H9 (cell line): ENCODE measurements at regions not wholly inside any gene's neighbourhood (a gene's known extent, or its start where the extent isn't known, plus 50 kb on each side); places are given as distances from the start of the nearest gene placed in this dataset.

ENCODE experiments used
- DNase-seq: peaks from one replicate; pipeline ENCODE4 v3.0.0-alpha.2; 2017
- H2AFZ ChIP-seq: one replicate; pipeline ENCODE4 v1.6.1; 2013; ENCODE audit warnings: mild to moderate bottlenecking, low read length, control low read depth, moderate library complexity
- H2AK5ac ChIP-seq: 2 replicates; pipeline ENCODE4 v1.6.1; 2013; ENCODE audit warnings: low read length, control low read depth, mixed read lengths; ENCODE audit not compliant: insufficient read length
- H2BK120ac ChIP-seq: one replicate; pipeline ENCODE4 v1.6.1; 2013; ENCODE audit warnings: low read depth, mild to moderate bottlenecking, low read length, control low read depth, inconsistent platforms; ENCODE audit not compliant: poor library complexity, severe bottlenecking
- H2BK12ac ChIP-seq: 2 replicates; pipeline ENCODE4 v1.6.1; 2013; ENCODE audit warnings: low read length, control low read depth, mixed read lengths, low read depth; ENCODE audit not compliant: insufficient read length
- H2BK15ac ChIP-seq: 2 replicates; pipeline ENCODE4 v1.6.1; 2013; ENCODE audit warnings: low read depth, low read length, control low read depth
- H2BK20ac ChIP-seq: one replicate; pipeline ENCODE4 v1.6.1; 2013; ENCODE audit warnings: low read depth, mild to moderate bottlenecking, low read length, control low read depth, inconsistent platforms; ENCODE audit not compliant: poor library complexity, severe bottlenecking
- H2BK5ac ChIP-seq: 2 replicates; pipeline ENCODE4 v1.6.1; 2013; ENCODE audit warnings: low read length, control low read depth, mixed read lengths; ENCODE audit not compliant: insufficient read length
- H3K14ac ChIP-seq: 2 replicates; pipeline ENCODE4 v1.6.1; 2013; ENCODE audit warnings: low read length, control low read depth; ENCODE audit not compliant: insufficient read depth
- H3K18ac ChIP-seq: 2 replicates; pipeline ENCODE4 v1.6.1; 2013; ENCODE audit warnings: low read depth, mild to moderate bottlenecking, mixed read lengths, low read length, control low read depth; ENCODE audit not compliant: insufficient read length
- H3K23ac ChIP-seq: 2 replicates; pipeline ENCODE4 v1.6.1; 2013; ENCODE audit warnings: low read length, control low read depth, mixed read lengths, low read depth; ENCODE audit not compliant: insufficient read length
- H3K23me2 ChIP-seq: 2 replicates; pipeline ENCODE4 v1.6.1; 2013; ENCODE audit warnings: low read depth, mild to moderate bottlenecking, mixed read lengths, low read length, control low read depth; ENCODE audit not compliant: insufficient read length, poor library complexity, severe bottlenecking
- H3K27ac ChIP-seq: 2 replicates; pipeline ENCODE4 v1.5.1; 2013; ENCODE audit warnings: low read length, control low read depth, mixed read lengths, low read depth; ENCODE audit not compliant: insufficient read length
- H3K27me3 ChIP-seq: 2 replicates; pipeline ENCODE4 v1.6.1; 2013; ENCODE audit warnings: low read length, control low read depth, inconsistent platforms; ENCODE audit not compliant: insufficient read depth
- H3K4ac ChIP-seq: 2 replicates; pipeline ENCODE4 v1.6.1; 2013; ENCODE audit warnings: low read depth, mild to moderate bottlenecking, control low read depth, inconsistent platforms, low read length, moderate library complexity
- H3K4me1 ChIP-seq: 2 replicates; pipeline ENCODE4 v1.6.1; 2013; ENCODE audit warnings: low read length, control low read depth, inconsistent platforms; ENCODE audit not compliant: insufficient read depth
- H3K4me2 ChIP-seq: 2 replicates; pipeline ENCODE4 v1.6.1; 2013; ENCODE audit warnings: low read length, control low read depth, mixed read lengths; ENCODE audit not compliant: insufficient read length, insufficient read depth
- H3K56ac ChIP-seq: 2 replicates; pipeline ENCODE4 v1.6.1; 2013; ENCODE audit warnings: low read depth, mild to moderate bottlenecking, mixed read lengths, low read length, control low read depth; ENCODE audit not compliant: insufficient read length
- H3K79me1 ChIP-seq: 2 replicates; pipeline ENCODE4 v1.6.1; 2013; ENCODE audit warnings: low read depth, mild to moderate bottlenecking, moderate library complexity, low read length, control low read depth, inconsistent platforms; ENCODE audit not compliant: insufficient read depth, poor library complexity, severe bottlenecking
- H3K79me2 ChIP-seq: 2 replicates; pipeline ENCODE4 v1.6.1; 2013; ENCODE audit warnings: low read length, control low read depth, inconsistent platforms; ENCODE audit not compliant: insufficient read depth
- H3K9ac ChIP-seq: 2 replicates; pipeline ENCODE4 v1.6.1; 2013; ENCODE audit warnings: low read length, control low read depth, mixed read lengths; ENCODE audit not compliant: insufficient read length; ENCODE audit errors: extremely low read depth
- H3K9me3 ChIP-seq: one replicate; pipeline ENCODE4 v1.6.1; 2013; ENCODE audit warnings: low read depth, low read length, inconsistent platforms; ENCODE audit not compliant: control insufficient read depth
- H3T11ph ChIP-seq: one replicate; pipeline ENCODE4 v1.6.1; 2013; ENCODE audit warnings: mild to moderate bottlenecking, low read length, control low read depth, inconsistent platforms
- H4K20me1 ChIP-seq: one replicate; pipeline ENCODE4 v1.6.1; 2013; ENCODE audit not compliant: control insufficient read depth, insufficient read length, insufficient read depth
- H4K5ac ChIP-seq: 2 replicates; pipeline ENCODE4 v1.6.1; 2013; ENCODE audit warnings: low read depth, mild to moderate bottlenecking, mixed read lengths, low read length, control low read depth; ENCODE audit not compliant: insufficient read length
- H4K8ac ChIP-seq: replicated peaks from 2 replicates; pipeline ENCODE4 v1.6.1; 2013; ENCODE audit warnings: low read length, control low read depth, mixed read lengths, low read depth; ENCODE audit not compliant: insufficient read length
- H4K91ac ChIP-seq: 2 replicates; pipeline ENCODE4 v1.6.1; 2013; ENCODE audit warnings: low read depth, mild to moderate bottlenecking, moderate library complexity, mixed read lengths, low read length, control low read depth; ENCODE audit not compliant: insufficient read length
- H3K27ac Mint-ChIP-seq, 3 experiments: 2 replicates in 2 of 3; 3 replicates in 1 of 3; pipeline ENCODE4 v1.8.0; 2020 to 2021; ENCODE audit warnings: mixed read lengths in 3 of 3, mild to moderate bottlenecking in 1 of 3, moderate library complexity in 1 of 3
- H3K27me3 Mint-ChIP-seq: 2 replicates; pipeline ENCODE4 v1.8.0; 2021; ENCODE audit warnings: low read depth, mild to moderate bottlenecking, moderate library complexity, mixed read lengths
- H3K36me3 Mint-ChIP-seq, 3 experiments: 2 replicates in 2 of 3; 3 replicates in 1 of 3; pipeline ENCODE4 v1.8.0; 2020 to 2021; ENCODE audit warnings: low read depth in 3 of 3, mixed read lengths in 3 of 3; ENCODE audit not compliant: insufficient read depth in 1 of 3
- H3K4me1 Mint-ChIP-seq, 2 experiments: 2 replicates each; pipeline ENCODE4 v1.8.0; 2020; ENCODE audit warnings: mixed read lengths in 2 of 2
- H3K4me3 Mint-ChIP-seq, 2 experiments: 2 replicates in 1 of 2; 3 replicates in 1 of 2; pipeline ENCODE4 v1.8.0; 2020 to 2021; ENCODE audit warnings: mild to moderate bottlenecking in 2 of 2, mixed read lengths in 2 of 2, moderate library complexity in 1 of 2
- H3K9me3 Mint-ChIP-seq, 2 experiments: 2 replicates in 1 of 2; 3 replicates in 1 of 2; pipeline ENCODE4 v1.8.0; 2020; ENCODE audit warnings: mild to moderate bottlenecking in 2 of 2, mixed read lengths in 2 of 2, moderate library complexity in 1 of 2
- CTCF ChIP-seq: fragments of 200-600 bp; sonication (generic); conservative IDR thresholded peaks from 3 replicates; pipeline ENCODE4 v1.8.0; 2021; ENCODE audit warnings: antibody characterized with exemption, mild to moderate bottlenecking
- WGBS: extraction: QIAGEN DNeasy Blood & Tissue Kit; methylation state at CpG from one replicate; pipeline ENCODE4 v1.1.7; 2013; ENCODE audit warnings: missing lambda C conversion rate, low lambda C conversion rate, mixed read lengths; ENCODE audit not compliant: insufficient read length; ENCODE audit errors: extremely low coverage; 5-methylcytosine and 5-hydroxymethylcytosine counted together

- H3K27me3 Mint-ChIP-seq, result no peaks in the 10 kb centered on the region
- H3K9me3 Mint-ChIP-seq, result no peaks in the 10 kb centered on the region
- H3K36me3 Mint-ChIP-seq, result peaks cover 0 to 5% (median 0%) of the 10 kb centered on the region in 3 experiments; a peak in 2 of 7 replicates
Measured at GRCh38 chr2:5535301-5535700, 156.9 kb upstream of the SOX11 start.

More at GRCh38 chr2:5535301-5535700, 156.9 kb upstream of the SOX11 start:
- Histone ChIP-seq H3K14ac (no peak overlapping the region), H3T11ph (no peak overlapping the region), H2BK5ac (no peak overlapping the region), H3K23ac (no peak overlapping the region), H3K18ac (no peak overlapping the region), H2AFZ (no peak overlapping the region), H3K9me3 (no peaks in the 10 kb centered on the region), H3K79me1 (no peaks in the 10 kb centered on the region), H2AK5ac (no peak overlapping the region), H3K4me2 (no peak overlapping the region), H3K4me1 (no peaks in the 10 kb centered on the region; the same call in 1 of the 2 replicates), H2BK12ac (no peak overlapping the region), H2BK20ac (no peak overlapping the region), H3K27ac (no peak overlapping the region), H2BK120ac (no peak overlapping the region), H3K56ac (no peak overlapping the region), H3K9ac (no peak overlapping the region), H3K4ac (no peak overlapping the region), H3K27me3 (no peaks in the 10 kb centered on the region), H3K79me2 (no peaks in the 10 kb centered on the region), H2BK15ac (no peak overlapping the region), H4K5ac (no peak overlapping the region), H4K8ac (no peak overlapping the region), H3K23me2 (no peaks in the 10 kb centered on the region), H4K91ac (no peak overlapping the region), H4K20me1 (no peaks in the 10 kb centered on the region)
- DNase-seq, result no peak
- TF ChIP-seq CTCF, result no peak
- Mint-ChIP-seq H3K4me1 (peaks cover 24 to 30% of the 10 kb centered on the region in 2 experiments), H3K27ac (no peak overlapping the region), H3K4me3 (no peak overlapping the region)
- no CpG with 5 or more reads among the region's 3 CpGs for WGBS
